ENCODE measurements at regions not wholly inside any gene's neighbourhood (a gene's known extent, or its start where the extent isn't known, plus 50 kb on each side); places are given as distances from the start of the nearest gene placed in this dataset.

DNA sequence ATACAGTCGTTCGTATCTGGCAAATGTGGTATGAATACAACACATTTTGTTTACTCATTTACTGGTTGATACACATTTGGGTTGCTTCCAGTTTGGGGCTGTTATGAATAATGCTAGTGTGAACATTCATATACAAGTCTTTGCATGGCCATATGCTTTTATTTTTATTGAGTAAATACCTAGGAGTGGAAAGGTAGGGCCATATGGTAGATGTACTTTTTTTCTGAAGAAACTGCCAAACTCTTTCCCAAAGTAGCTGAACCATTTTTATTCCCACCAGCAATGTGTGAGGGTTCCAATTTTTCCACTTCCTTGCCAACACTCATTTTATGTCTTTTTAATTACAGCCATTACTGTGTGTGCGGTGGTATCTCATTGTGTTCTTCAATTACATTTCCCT lies 496.2 kb upstream of the NRXN1 start:
- DNase-seq (ENCODE audit: low read depth): no peak

GRCh38 chr2:51526766-51527165 lies 494.8 kb upstream of the NRXN1 start:
- no peak for DNase-seq (ENCODE audit: low read depth)

DNA sequence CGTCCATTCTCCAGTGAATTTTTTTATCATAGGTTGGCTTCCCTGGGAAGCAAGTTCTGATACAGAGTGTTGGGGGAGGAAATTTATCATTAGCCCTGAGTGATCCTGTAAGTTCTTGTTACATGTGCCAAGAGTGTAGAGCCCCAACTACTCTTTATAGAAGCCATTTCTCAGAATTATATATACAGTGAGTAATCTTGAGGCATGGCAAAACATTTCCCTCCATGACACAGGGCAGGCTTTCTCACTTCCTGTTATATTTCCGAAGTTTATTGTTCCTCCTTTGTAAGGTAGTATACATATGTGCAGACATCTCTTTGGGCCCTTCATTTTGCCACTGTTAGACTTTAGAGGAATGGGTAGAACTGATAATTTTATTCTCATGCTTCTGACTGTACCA lies 484.7 kb upstream of the NRXN1 start:
- no peak for DNase-seq (ENCODE audit: low read depth)

- DNase-seq (ENCODE audit: low read depth): no peak
Measured at GRCh38 chr2:51511002-51511401, 479.1 kb upstream of the NRXN1 start.

DNA sequence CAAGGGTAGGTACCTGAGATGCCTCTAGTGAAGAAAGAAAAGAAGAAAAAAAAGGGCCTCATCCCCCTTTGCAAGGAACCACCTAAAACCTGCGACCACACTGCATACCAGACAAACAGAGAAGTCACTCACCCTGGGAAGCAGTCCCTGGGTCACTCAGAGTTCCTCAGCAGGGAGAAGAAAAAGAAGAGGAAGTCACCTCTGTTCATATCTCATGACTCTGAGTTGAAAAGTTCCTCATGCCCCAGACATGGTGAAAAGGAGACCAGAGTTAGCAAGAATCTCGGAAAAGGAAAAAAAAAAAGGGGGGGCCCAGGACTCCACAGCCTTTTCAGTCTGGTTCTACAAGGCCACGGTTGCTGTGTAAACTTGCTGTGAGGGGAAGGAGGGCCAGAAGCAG lies 478.4 kb upstream of the NRXN1 start:
- no peak for DNase-seq (ENCODE audit: low read depth)

DNA sequence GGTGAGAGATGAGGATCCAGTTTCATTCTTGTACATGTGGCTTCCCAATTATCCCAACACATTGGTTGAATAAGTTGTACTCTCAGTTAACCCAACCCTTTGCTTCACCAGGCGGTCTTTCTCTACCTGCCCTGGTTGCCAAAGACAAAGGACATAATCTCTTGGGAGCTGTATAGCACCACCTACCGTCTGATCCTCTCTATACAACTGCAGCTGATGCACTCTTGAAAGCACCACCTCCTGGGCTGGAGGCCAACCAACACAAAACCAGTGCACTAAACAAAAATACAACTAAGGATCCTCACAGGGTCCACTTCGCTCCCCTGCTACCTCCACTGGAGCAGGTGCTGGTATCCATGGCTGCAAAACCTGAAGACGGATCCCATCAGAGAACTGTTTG lies 473.6 kb upstream of the NRXN1 start:
- no peak for DNase-seq (ENCODE audit: low read depth)

- DNase-seq (ENCODE audit: low read depth): no peak
Measured at GRCh38 chr2:51490576-51491234, 458.8 kb upstream of the NRXN1 start.

DNA sequence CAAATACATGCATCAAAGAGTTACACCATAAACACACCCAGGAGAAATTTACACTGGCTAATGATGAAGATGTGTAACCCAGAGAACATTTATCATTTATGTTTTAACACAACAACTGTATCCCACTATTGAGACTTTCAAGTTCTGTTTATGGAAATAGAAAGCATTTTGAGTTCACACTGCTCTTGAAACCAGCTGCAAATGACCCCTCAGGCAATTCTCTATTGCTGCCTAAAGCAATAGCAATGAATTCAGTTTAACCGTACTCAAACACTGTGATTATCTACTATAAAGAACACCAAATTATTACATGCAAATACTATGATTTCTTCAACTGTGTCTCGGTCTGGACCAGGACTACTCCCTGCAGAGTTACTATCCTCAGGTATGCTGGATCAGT lies 452.7 kb upstream of the NRXN1 start:
- no peak for DNase-seq (ENCODE audit: low read depth)

- no peak for DNase-seq (ENCODE audit: low read depth)
Measured at GRCh38 chr2:51483720-51484119, 451.8 kb upstream of the NRXN1 start.

DNA sequence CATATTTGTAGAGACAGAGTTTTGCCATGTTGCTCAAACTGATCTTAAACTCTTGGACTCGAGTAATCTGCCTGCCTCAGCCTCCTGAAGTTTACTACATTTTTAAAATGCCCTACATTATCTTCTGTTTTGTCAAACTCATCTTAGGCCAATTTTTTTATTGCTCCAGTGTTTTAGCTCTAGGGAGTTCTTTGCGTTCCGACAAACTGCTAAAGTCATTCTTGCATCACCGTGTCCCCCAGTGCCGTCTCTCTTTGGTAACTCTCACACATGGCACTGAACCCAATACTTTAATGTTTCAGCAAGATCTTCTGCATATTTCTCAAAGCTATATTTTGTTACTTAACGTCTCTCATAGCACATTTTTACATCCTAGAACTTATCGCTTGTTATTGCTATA lies 440.9 kb upstream of the NRXN1 start:
- no peak for DNase-seq (ENCODE audit: low read depth)

DNA sequence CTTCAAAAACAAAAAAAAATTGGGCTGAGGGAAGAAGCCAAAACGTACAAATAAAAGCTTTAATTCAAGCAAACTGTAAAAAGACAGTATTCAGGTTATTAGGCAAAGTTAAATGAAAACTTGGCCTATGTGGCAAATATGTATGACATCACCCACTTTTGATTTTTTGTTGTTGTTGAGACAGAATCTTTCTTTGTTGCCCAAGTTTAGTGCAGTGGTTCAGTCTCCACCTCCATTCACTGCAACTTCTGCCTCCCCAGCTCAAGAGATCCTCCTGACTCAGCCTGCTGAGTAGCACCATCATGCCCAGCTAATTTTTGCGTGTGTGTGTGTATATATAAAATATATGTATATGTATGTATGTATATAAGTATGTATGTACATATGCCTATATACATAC lies 440.4 kb upstream of the NRXN1 start:
- DNase-seq (ENCODE audit: low read depth): no peak

GRCh38 chr2:51469102-51469501 lies 437.2 kb upstream of the NRXN1 start:
- DNase-seq (ENCODE audit: low read depth): no peak

- DNase-seq (ENCODE audit: low read depth): no peak
Measured at GRCh38 chr2:51465326-51465725, 433.4 kb upstream of the NRXN1 start.

- DNase-seq (ENCODE audit: low read depth): no peak
Measured at GRCh38 chr2:51454177-51454576, 422.2 kb upstream of the NRXN1 start.

DNA sequence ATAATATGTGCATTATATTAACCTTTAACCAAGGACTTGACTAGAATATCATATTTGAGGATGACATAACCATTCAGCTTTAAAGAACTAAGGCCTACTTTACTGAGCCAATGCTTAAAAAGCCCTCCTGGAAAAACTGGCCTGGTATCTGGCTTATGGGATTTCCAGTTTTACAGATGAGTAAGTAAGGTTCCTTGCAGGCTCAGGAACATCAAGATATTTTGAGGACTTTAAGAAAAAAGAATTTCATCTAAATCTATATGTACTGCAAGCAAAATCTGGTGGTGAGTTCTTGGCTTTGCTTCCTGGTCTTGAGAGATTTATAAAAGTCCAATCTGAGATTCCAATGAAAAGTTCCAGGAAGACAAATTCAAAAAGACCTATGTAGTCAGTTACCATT lies 417.0 kb upstream of the NRXN1 start:
- DNase-seq (ENCODE audit: low read depth): no peak

- DNase-seq (ENCODE audit: low read depth): no peak
Measured at GRCh38 chr2:51441786-51442185, 409.9 kb upstream of the NRXN1 start.

DNA sequence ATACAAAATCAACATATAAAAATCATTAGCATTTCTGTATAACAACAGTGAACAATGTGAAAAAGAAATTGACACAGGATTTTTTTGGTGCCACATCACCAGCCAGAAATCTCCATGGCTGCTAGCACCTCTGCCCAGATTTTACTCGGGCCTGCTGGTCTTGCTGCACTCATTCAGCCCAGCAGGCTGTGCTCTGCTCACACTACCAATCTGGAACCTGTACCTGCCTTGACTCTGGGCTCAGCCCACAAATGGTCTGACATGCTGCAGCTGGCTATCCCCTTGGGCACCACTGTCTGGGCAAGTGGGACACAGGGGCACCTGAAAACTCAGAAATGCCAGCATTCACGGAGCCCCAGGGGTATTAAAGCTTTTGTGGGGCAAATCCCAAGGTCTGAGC lies 392.5 kb upstream of the NRXN1 start:
- no peak for DNase-seq (ENCODE audit: low read depth)

GRCh38 chr2:51420511-51420910 lies 388.6 kb upstream of the NRXN1 start:
- no peak for DNase-seq (ENCODE audit: low read depth)

DNA sequence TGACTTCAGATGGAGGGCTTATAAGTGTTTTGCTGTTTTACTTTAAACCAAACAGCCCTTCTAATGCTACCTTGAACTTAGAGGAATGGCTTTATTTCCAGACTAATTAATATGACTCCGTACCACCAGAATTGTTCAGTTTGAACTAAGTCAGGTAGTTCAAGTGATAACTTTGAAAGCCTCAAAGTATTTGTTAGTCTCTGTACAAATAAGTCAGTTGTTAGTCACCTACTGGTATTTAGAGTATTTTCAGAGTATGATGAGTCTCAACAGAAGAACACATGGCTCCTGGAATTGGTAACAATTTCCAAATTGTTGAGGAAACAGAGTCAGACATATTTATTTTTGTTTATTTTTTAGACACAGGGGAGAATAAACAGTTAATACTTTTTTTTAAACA lies 381.8 kb upstream of the NRXN1 start:
- DNase-seq (ENCODE audit: low read depth): no peak

- no peak for DNase-seq (ENCODE audit: low read depth)
Measured at GRCh38 chr2:51410331-51410730, 378.4 kb upstream of the NRXN1 start.

- DNase-seq (ENCODE audit: low read depth): no peak
Measured at GRCh38 chr2:51409920-51410319, 378.0 kb upstream of the NRXN1 start.

GRCh38 chr2:51404226-51404625 lies 372.3 kb upstream of the NRXN1 start:
- no peak for DNase-seq (ENCODE audit: low read depth)

- DNase-seq (ENCODE audit: low read depth): no peak
Measured at GRCh38 chr2:51401546-51401945, 369.6 kb upstream of the NRXN1 start.

DNA sequence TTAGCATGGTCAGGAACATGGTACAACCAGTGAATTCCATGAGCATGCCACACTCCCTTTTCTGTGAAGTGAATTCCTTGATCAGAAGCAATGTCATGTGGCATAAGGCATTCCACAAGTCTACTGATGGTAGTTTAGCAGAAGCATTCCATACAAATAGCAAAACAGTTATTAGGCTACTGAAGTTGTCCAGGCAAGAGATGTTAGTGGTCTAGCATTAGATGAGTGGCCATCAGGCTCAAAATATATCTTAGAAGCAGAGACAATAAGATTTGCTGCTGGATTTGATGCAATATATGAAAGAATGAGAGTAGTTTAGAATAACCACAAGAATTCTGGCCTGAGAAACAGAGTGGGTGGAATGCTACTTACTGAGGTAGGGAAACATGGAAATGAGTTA lies 355.3 kb upstream of the NRXN1 start:
- DNase-seq (ENCODE audit: low read depth): peak; percentile 9

DNA sequence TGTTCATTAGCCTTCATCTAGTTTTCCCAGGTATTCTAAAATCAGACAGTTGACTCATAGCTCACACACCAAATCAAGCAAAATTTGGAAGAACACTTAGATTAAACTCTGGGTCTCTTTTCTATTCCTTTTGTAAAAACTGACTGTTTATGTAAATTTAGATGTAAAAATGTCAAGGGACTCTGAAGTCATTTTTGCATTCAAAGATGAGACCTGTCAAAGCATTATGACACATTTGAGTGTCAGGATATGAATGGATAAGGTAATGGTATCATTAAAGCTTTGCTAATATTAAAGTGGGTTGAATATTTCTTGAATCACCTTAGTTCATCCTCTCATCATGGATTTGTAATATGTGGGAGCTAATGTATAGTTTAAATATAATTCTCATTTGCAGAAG lies 348.1 kb upstream of the NRXN1 start:
- DNase-seq (ENCODE audit: low read depth): no peak
